ENCODE measurements at regions not wholly inside any gene's neighbourhood (a gene's known extent, or its start where the extent isn't known, plus 50 kb on each side); places are given as distances from the start of the nearest gene placed in this dataset.

DNA sequence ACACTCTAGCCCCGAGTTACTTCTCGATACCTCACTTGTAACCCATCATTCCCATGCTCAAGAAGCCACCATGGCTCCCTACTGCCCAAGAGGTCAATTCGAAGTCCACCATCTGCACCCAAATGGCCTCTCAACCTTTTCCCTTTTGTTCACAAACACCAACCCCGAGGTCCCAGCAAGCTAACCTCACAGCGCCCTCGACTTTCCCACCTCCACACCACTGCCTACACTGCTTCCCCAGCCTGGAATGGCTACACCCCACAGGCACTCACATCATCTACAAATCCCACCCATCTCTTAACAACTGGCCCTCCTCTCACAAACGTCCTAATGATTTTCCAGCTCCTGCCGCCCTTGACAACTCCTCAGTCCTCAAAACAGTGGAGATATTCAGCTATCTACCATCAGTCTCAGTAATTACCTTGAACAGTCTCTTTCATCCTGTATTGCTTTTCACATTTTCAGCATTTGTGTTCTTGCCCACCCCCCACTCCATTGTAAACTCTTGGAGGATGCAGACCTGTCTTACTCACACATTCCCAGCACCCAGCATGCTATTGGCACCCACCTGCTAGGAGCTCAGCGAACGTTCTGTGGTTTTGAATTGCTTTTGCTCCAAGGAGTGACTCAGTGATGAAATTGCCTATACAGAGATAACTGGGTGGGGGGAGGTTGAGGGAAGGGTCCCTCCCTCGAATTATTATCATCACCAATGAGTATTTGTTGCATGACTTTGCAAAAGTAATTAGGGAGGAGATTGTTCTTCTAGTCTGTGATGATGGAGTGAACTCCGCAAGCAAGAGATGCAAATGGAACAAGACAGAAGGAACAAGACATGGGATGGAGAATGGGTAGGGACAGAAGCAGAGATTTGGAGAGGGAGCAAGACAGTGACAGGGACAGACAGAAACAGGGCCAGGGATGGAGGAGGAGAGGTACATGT, 106.8 kb downstream of the CYP26B1 start:
- TF ChIP-seq EP300 (IDR thresholded peaks at IDR 0.05) (no peak), POLR2AphosphoS5 (IDR thresholded peaks at IDR 0.05) (no peak)
- TF ChIP-seq, protein P1, sequence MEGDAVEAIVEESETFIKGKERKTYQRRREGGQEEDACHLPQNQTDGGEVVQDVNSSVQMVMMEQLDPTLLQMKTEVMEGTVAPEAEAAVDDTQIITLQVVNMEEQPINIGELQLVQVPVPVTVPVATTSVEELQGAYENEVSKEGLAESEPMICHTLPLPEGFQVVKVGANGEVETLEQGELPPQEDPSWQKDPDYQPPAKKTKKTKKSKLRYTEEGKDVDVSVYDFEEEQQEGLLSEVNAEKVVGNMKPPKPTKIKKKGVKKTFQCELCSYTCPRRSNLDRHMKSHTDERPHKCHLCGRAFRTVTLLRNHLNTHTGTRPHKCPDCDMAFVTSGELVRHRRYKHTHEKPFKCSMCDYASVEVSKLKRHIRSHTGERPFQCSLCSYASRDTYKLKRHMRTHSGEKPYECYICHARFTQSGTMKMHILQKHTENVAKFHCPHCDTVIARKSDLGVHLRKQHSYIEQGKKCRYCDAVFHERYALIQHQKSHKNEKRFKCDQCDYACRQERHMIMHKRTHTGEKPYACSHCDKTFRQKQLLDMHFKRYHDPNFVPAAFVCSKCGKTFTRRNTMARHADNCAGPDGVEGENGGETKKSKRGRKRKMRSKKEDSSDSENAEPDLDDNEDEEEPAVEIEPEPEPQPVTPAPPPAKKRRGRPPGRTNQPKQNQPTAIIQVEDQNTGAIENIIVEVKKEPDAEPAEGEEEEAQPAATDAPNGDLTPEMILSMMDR (IDR thresholded peaks at IDR 0.05): no peak
